H1 (cell line): ENCODE measurements at regions not wholly inside any gene's neighbourhood (a gene's known extent, or its start where the extent isn't known, plus 50 kb on each side); places are given as distances from the start of the nearest gene placed in this dataset.

Source experiments
- NANOG ChIP-seq: IDR thresholded peaks from 2 replicates; pipeline ENCODE4 v1.6.1; 2011; ENCODE audit warnings: low read length, low read depth, mild to moderate bottlenecking, inconsistent platforms; ENCODE audit not compliant: insufficient read depth, poor library complexity, severe bottlenecking
- SAP30 ChIP-seq: fragments of 300-600 bp; sonication (generic); IDR thresholded peaks from 2 replicates; pipeline ENCODE4 v1.7.1; 2012; ENCODE audit warnings: low read length, moderate library complexity, mild to moderate bottlenecking, inconsistent platforms; ENCODE audit not compliant: insufficient read depth, insufficient replicate concordance
- TBP ChIP-seq: IDR thresholded peaks from 2 replicates; pipeline ENCODE4 v1.6.1; 2011; ENCODE audit warnings: low read depth, low read length, improper control_type of control experiment

DNA sequence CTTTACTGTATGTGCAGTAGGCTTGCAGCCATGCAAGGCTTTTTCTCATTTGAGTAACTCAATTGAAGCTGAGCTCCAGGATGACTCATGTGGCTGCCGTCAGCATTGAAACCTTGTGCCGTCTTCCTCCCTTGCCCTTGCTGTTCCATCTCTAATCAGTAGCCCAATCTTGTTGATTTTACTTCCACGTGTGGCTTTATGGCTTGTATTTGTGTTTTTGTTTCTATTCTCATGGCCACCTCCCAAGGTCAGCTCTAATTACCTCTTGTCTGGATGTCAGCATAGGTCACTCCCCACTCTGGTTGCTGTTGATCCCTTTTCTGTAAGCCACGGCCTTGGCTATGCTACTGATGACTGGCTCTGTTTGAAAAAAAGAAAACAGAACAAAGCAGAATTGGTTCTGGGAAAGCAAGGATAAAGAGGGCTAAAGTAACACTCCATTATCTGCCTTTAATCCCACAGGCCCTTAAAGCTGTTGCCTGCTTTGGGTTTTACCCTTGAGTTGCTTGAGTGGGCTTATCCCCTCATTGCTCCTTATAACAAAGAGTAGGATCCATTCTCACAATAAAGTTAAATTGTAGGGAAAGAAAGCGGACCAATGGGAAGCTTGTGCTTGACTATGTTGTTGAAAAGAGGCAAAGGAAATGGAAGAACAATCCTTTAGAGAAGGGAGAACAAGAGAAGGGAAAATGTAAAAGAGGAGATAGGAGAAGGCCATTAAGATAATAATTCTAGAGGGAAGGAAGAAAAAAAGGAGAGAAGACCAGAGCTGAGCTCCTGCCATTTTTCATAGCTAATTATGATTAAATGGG lies 173.9 kb upstream of the PGRMC2 start (continued):
- no peak for TF ChIP-seq NANOG
- no peak for TF ChIP-seq TBP
- no peak for TF ChIP-seq SAP30
- TF ChIP-seq, all 59 proteins: peak for 0
